Progenitor cell of endocrine pancreas (in vitro differentiated cells): ENCODE measurements at regions not wholly inside any gene's neighbourhood (a gene's known extent, or its start where the extent isn't known, plus 50 kb on each side); places are given as distances from the start of the nearest gene placed in this dataset.
"Not testable (repeated sequence)": the region's sequence is repeated elsewhere in the genome, so short reads cannot be mapped to it uniquely, and the experiment has no call there.

Experiments
- DNase-seq: peaks from one replicate; pipeline ENCODE4 v3.0.0; 2021; ENCODE audit warnings: low spot score; ENCODE audit not compliant: unreplicated experiment
- H3K27ac Mint-ChIP-seq: 2 replicates; pipeline ENCODE4 v1.8.0; 2021; ENCODE audit warnings: mild to moderate bottlenecking, moderate library complexity, mixed read lengths
- H3K27me3 Mint-ChIP-seq: 2 replicates; pipeline ENCODE4 v1.8.0; 2021; ENCODE audit warnings: mixed read lengths
- H3K36me3 Mint-ChIP-seq: 2 replicates; pipeline ENCODE4 v1.8.0; 2022; ENCODE audit warnings: mixed read lengths; ENCODE audit not compliant: insufficient read depth
- H3K4me1 Mint-ChIP-seq: 2 replicates; pipeline ENCODE4 v1.8.0; 2021; ENCODE audit warnings: low read depth, mixed read lengths
- H3K4me3 Mint-ChIP-seq: 2 replicates; pipeline ENCODE4 v1.8.0; 2021; ENCODE audit warnings: low read depth, mild to moderate bottlenecking, moderate library complexity, mixed read lengths
- H3K9me3 Mint-ChIP-seq: 2 replicates; pipeline ENCODE4 v1.8.0; 2021; ENCODE audit warnings: low read depth, mixed read lengths

- not testable (repeated sequence) for H3K9me3 Mint-ChIP-seq, H3K4me1 Mint-ChIP-seq, H3K36me3 Mint-ChIP-seq, H3K27me3 Mint-ChIP-seq, H3K27ac Mint-ChIP-seq
- peak overlapping the region; percentile 53 for H3K4me3 Mint-ChIP-seq
- peak; percentile 11 for DNase-seq
Measured at GRCh38 chr15:32536507-32537172, 56.6 kb upstream of the GOLGA8N start.

- DNase-seq, H3K4me1 Mint-ChIP-seq, H3K36me3 Mint-ChIP-seq, H3K27me3 Mint-ChIP-seq, H3K4me3 Mint-ChIP-seq, H3K27ac Mint-ChIP-seq, H3K9me3 Mint-ChIP-seq: not testable (repeated sequence)
Measured at GRCh38 chr15:32536057-32536493, 57.2 kb upstream of the GOLGA8N start.

- H3K4me1 Mint-ChIP-seq, H3K36me3 Mint-ChIP-seq, H3K4me3 Mint-ChIP-seq, DNase-seq, H3K27ac Mint-ChIP-seq, H3K9me3 Mint-ChIP-seq, H3K27me3 Mint-ChIP-seq: not testable (repeated sequence)
Measured at GRCh38 chr15:32535150-32535898, 57.9 kb upstream of the GOLGA8N start.

- not testable (repeated sequence) for H3K27me3 Mint-ChIP-seq, H3K36me3 Mint-ChIP-seq, DNase-seq, H3K4me1 Mint-ChIP-seq, H3K4me3 Mint-ChIP-seq, H3K9me3 Mint-ChIP-seq, H3K27ac Mint-ChIP-seq
Measured at GRCh38 chr15:32522900-32523299, 67.5 kb upstream of the GOLGA8O start.

GRCh38 chr15:32522421-32522820 lies 67.0 kb upstream of the GOLGA8O start:
- not testable (repeated sequence) for H3K36me3 Mint-ChIP-seq, H3K27me3 Mint-ChIP-seq, H3K4me3 Mint-ChIP-seq, H3K27ac Mint-ChIP-seq, DNase-seq, H3K9me3 Mint-ChIP-seq, H3K4me1 Mint-ChIP-seq

GRCh38 chr15:32518976-32519375 lies 63.5 kb upstream of the GOLGA8O start:
- not testable (repeated sequence) for H3K4me1 Mint-ChIP-seq, H3K9me3 Mint-ChIP-seq, H3K4me3 Mint-ChIP-seq, H3K36me3 Mint-ChIP-seq, H3K27me3 Mint-ChIP-seq, H3K27ac Mint-ChIP-seq, DNase-seq

- H3K4me3 Mint-ChIP-seq, H3K27me3 Mint-ChIP-seq, H3K36me3 Mint-ChIP-seq, H3K9me3 Mint-ChIP-seq, DNase-seq, H3K27ac Mint-ChIP-seq, H3K4me1 Mint-ChIP-seq: not testable (repeated sequence)
Measured at GRCh38 chr15:32518013-32518412, 62.6 kb upstream of the GOLGA8O start.

- H3K27me3 Mint-ChIP-seq, H3K4me1 Mint-ChIP-seq, H3K27ac Mint-ChIP-seq, DNase-seq, H3K9me3 Mint-ChIP-seq, H3K36me3 Mint-ChIP-seq, H3K4me3 Mint-ChIP-seq: not testable (repeated sequence)
Measured at GRCh38 chr15:32516954-32517353, 61.5 kb upstream of the GOLGA8O start.

GRCh38 chr15:32513378-32513777 lies 57.9 kb upstream of the GOLGA8O start:
- H3K9me3 Mint-ChIP-seq, H3K4me3 Mint-ChIP-seq: not testable (repeated sequence)

GRCh38 chr15:32510027-32510426 lies 54.6 kb upstream of the GOLGA8O start:
- H3K4me1 Mint-ChIP-seq, H3K27me3 Mint-ChIP-seq, H3K9me3 Mint-ChIP-seq, H3K27ac Mint-ChIP-seq, H3K36me3 Mint-ChIP-seq, DNase-seq, H3K4me3 Mint-ChIP-seq: not testable (repeated sequence)

More at GRCh38 chr15:32513378-32513777, 57.9 kb upstream of the GOLGA8O start:
- not testable (repeated sequence) for H3K27ac Mint-ChIP-seq, H3K36me3 Mint-ChIP-seq, H3K4me1 Mint-ChIP-seq, DNase-seq, H3K27me3 Mint-ChIP-seq

- H3K9me3 Mint-ChIP-seq, H3K4me1 Mint-ChIP-seq, H3K27me3 Mint-ChIP-seq, H3K36me3 Mint-ChIP-seq, H3K27ac Mint-ChIP-seq, H3K4me3 Mint-ChIP-seq, DNase-seq: not testable (repeated sequence)
Measured at GRCh38 chr15:32508081-32508480, 52.6 kb upstream of the GOLGA8O start.

GRCh38 chr15:32506787-32507186 lies 51.4 kb upstream of the GOLGA8O start:
- not testable (repeated sequence) for H3K4me3 Mint-ChIP-seq, H3K36me3 Mint-ChIP-seq, DNase-seq, H3K27me3 Mint-ChIP-seq, H3K4me1 Mint-ChIP-seq, H3K9me3 Mint-ChIP-seq, H3K27ac Mint-ChIP-seq

GRCh38 chr15:32505633-32506032 lies 50.2 kb upstream of the GOLGA8O start:
- not testable (repeated sequence) for H3K36me3 Mint-ChIP-seq, H3K4me1 Mint-ChIP-seq, DNase-seq, H3K4me3 Mint-ChIP-seq, H3K9me3 Mint-ChIP-seq, H3K27me3 Mint-ChIP-seq, H3K27ac Mint-ChIP-seq
